HG03571 (cell line): ENCODE measurements at regions not wholly inside any gene's neighbourhood (a gene's known extent, or its start where the extent isn't known, plus 50 kb on each side); places are given as distances from the start of the nearest gene placed in this dataset.
A peak's percentile ranks its signal among the peaks of the same experiment; 100 is the strongest.

Source experiments
- ATAC-seq: cut with Tn5 transposase; IDR thresholded peaks from one replicate; pipeline ENCODE4 v1.9.1; 2021; ENCODE audit not compliant: unreplicated experiment

DNA sequence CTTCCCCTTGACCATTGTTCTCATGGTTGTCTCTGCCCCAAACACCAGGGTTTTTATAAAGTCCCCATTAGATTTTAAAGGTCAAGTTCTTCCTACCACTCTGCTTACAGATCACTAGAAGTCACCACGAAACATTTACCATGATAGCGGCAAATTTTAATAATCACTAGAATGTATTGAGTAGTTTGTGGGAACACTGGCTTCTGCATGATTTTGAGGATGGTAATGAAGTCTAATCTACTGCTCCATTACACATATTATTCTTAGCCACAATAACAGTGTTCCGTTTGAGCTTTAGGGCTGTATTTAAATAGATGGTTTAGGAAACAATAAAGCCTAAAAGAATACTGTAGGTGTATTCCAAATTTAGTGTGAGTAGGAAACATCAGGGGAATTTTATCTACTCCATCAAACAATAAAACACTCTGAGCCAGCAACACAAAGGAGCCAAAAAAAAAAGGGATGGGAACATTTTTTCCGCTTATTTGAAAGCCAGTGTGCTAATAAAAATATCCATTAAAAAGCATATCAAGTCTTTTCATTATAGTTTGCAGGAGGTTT is 49.7 kb downstream of the KLF12 start:
- ATAC-seq, result no peak

- no peak for ATAC-seq
Observed at GRCh38 chr13:74082741-74083160, 51.5 kb downstream of the KLF12 start.

GRCh38 chr13:74080762-74081161 is 53.4 kb downstream of the KLF12 start:
- no peak for ATAC-seq

DNA sequence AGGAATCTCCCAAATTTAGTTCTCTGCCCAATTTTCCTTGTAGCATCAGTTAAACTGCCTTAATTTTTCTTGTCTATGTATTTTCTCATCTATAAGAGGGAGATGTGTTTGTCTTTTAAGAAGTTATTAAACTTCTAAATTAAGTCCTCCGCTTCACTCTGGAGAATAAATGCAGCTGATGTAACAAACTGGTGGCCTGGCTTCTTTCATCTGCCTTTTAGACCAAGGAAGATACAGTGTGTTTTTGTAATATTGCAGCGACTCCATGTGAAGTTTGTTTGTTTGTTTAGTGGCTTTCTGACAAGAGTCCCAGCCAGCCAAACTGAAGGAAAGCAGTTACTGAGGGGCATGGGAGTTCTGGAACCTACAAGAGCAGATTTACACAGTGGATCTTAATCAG is 56.4 kb downstream of the KLF12 start:
- no peak for ATAC-seq

DNA sequence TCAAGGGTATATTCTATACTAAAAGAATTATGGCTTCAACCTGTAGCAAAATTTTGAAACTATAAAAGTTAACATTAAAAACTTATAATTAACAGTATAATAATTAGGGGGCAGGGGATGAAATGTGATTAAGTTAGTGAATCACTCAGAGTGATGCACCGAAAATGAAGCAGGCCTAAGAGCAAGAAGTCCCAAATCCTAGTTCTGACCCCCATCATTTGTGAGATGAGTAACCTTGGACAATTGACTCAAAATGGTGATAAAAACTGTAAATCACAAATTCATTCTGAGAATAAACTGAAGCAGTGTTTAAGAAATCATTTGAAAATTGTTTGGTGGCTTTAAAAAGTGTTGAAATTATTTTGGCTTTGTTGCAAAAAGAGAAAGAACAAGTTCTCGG is 56.8 kb downstream of the KLF12 start:
- ATAC-seq, result no peak

GRCh38 chr13:74074723-74075122 is 59.5 kb downstream of the KLF12 start:
- ATAC-seq, result no peak

DNA sequence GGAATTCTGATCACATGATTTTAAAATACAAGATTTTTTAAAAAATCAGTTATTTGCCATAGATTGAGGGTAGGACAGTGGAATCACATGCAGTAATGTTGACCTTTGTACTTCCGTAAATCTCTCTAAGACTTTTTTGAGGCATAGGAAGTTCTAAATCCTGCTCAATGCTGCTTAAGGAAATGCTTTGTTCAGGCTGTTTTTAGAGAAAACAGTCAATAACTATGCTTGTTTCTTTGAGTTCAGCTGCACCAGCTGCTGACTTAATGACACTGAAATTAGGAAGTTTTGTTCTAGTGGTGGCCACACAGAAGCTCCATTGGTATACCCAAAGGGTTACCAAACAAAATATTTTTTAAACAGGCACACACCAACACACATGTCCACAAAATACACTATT is 60.9 kb downstream of the KLF12 start:
- no peak for ATAC-seq

DNA sequence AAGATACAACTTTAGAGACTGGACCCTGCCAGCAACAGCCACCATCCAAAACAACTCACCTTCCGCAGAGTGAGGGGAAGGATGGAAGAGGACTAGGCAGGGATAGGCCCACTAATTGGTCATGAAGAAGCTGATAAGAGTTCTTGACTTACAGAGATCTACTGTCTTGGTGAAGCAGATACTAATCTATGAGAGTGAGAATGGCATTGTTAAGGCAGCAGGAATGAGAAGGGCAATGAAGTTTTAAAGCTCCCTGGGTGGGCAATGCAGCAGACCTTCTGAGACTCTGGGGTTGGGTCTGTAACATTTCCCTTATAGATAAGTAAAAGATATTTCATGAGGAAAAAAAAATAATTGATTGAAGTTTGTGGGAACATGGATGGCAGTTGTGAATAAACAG is 63.7 kb downstream of the KLF12 start:
- ATAC-seq, result no peak

- no peak for ATAC-seq
Observed at GRCh38 chr13:74070065-74070464, 64.1 kb downstream of the KLF12 start.

DNA sequence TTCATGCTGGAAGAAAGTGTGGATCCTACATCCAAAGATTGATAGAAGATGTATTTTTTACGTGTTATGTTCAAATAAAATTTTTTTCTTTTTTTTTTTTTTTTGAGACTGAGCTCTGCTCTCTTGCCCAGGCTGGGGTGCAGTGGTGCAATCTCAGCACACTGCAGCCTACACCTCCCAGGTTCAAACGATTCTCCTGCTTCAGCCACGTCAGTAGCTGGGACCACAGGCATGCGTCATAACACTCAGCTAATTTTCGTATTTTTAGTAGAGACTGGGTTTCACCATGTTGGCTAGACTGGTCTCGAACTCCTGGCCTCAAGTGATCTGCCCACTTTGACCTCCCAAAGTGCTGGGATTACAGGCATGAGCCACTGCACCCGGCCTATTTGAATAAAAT is 65.7 kb downstream of the KLF12 start:
- ATAC-seq, result no peak

- no peak for ATAC-seq
Observed at GRCh38 chr13:74067818-74068217, 66.4 kb downstream of the KLF12 start.

DNA sequence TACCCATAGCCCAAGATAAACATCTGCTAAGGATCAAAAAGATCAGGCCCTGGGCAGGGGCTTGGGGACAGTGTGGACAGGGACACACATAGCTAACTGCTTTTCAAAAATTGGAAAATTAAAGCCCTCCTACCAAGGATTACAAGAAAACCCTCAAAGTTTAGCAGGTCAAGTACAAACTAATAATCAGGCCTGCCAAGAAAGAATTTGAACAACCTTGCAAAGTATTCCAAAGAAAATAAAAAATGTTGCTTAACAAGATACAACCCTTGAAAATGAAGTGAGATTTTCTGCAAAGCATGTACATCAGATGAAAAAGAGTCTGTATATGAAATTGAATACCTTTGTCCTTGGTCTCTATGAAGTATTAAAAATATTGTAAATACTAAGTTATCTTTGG is 67.3 kb downstream of the KLF12 start:
- ATAC-seq, result no peak

DNA sequence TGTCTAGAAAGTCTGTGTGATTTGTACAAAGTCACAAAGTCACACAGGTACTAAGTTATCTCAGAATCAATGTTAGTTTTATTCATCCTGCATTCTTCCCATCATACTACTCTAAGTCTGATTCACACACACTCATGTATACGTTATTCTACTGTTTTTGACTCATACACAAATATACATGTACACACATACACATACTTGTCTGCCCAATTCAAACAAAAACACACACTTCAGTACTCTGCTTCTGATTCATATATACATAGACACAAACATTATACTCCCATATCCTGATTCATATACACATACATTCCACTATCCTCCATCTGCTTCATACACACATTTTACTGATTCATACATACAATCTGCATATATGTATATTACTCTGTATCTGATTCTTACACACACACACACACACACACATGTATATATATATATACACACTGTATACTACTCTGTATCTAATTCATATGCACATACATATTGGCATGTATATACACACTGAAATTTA is 69.3 kb downstream of the KLF12 start:
- no peak for ATAC-seq

DNA sequence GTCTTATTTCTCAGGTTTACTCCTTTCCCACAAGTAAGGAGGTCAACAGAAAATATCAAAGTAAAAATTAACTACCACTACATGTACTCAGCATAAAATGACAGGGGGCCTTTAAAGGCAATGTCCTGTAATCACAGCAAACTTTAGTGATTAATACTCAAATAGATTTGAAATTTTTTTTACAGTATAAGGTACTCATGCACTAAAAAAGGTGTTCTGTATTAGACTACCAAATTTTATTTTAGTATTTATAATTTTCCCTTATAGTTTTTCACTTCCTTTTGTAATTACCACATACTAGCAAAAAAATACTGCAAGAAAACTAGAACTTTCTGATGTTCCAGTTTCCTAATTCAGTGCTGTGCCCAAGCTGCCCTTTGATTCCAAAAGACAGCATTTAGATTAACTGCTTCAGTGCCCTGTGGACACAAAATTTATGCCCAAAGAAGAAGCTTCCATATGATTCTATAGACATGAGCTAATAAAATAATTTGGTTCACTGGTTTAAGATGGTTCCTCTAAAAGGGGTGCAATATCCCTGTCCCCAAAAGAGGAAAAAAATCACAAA is 70.6 kb downstream of the KLF12 start:
- ATAC-seq, result no peak

- ATAC-seq, result peak; percentile 55
Observed at GRCh38 chr13:74062933-74063332, 71.3 kb downstream of the KLF12 start.

- ATAC-seq, result peak; percentile 82
Observed at GRCh38 chr13:74061926-74062595, 72.1 kb downstream of the KLF12 start.

DNA sequence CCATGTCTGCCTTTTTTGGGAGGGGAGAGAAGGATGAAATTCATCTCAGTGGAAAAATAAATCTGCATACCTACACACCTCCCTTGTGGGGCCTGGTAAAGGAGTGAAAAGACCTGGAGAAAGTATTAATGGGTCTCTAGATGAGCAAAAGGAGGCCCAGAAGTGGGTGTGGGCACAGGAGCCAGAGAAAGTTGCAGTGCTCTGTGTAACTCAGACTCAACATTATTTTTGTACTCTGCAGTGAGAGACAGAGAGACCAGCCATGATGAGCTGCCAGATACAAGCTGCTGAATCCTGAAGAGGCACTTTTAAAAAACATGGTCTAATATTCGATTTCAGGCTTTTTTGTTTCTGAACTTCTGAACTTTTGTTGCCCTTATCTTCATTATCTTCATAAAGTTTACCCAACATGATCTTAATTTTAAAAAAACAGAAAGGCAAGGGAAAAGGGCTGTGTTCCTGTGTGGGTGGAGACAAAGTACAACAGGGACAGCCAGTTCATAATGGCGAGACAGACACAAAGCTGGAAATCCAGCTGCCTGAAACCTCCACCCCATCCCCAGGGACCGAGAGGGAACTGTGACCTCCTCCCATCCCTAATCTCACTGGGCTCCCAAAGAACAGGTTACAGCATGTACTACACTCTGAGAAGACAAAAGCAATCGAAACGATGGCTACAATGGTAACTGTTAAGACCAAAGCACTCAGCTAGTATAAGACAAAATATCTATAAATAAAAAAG is 77.2 kb downstream of the KLF12 start:
- no peak for ATAC-seq

DNA sequence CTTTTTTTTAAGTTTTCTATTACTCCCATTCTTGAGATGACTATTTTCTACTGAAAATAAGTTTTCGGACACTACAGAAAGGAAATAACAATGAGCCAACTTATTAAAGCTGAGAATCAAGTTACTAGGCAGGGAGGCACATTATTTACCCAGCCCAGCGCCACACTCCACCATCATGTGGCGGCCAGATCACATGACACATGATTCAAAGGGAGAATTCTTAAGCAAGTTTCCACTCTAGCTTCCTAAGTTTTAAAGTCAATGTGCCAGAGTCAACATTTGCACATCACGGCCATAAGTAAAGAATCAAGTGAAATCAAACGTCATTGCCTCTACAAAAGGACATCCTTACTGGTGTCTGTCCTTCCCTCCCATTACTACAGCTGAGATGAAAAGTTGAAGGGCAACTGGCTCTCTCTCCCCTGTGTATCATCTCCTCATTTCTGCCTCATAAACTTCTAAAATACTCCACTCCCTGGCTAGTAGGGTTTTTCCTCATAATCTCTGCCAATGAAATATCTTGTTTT is 81.7 kb downstream of the KLF12 start:
- no peak for ATAC-seq

- no peak for ATAC-seq
Observed at GRCh38 chr13:74048756-74049155, 85.4 kb downstream of the KLF12 start.

DNA sequence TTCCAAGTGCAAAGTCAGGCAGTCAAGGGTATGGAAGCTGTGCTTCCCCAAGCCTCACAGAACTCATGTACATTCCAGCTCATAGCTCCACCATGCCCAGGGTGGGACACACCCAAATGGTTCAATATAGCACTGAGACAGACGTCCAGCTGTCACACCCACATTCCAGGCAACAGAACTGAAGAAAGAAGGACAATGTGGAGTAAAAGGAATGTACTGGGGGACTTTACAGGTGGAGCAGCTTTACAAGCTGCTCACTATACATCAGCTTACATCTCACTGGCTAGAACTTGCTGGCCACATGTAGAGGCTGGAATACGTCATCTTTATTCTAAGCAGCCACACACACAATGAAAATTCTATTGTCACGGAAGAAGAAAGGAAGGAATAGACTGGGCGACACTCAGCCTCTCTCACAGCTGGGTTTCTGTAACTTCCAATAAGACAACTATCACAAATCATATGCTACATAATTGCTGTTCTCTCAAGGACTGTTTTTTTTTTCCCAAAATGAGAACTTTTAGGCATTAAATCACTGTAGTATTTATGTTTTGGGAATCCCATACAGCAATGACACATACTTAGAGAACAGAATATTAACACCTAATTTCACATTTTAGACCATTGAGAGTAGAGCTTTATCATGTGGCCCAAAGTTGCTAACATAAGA is 86.1 kb downstream of the KLF12 start:
- ATAC-seq, result no peak

DNA sequence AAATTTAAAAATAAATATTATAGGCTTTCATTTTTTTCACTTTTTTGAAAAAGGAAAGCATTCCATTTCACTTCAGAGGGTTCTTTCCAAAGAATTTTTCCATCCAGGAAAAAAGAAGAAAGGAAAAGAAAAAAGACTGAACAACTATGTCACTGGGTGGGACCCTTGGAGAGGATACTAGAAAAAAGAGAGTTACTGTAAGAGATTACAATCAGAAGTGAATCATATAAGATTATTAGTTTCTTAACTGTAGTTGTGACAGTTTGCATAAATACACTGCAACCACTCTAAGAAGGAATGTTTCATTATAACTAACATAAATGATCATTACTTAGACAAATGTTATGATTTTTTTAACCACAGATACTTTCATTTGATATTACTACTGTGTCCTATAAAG is 87.8 kb downstream of the KLF12 start:
- ATAC-seq, result no peak
